ENCODE measurements at regions not wholly inside any gene's neighbourhood (a gene's known extent, or its start where the extent isn't known, plus 50 kb on each side); places are given as distances from the start of the nearest gene placed in this dataset.

- WGBS (ENCODE audit: low lambda C conversion rate) = 56% methylated on average over 10 of the region's 10 CpGs
- no peak overlapping the region for H3K4me2 ChIP-seq
- H3K9ac ChIP-seq = no peak overlapping the region
- H3K27me3 ChIP-seq (ENCODE audit: insufficient read depth) = no peaks in the 10 kb centered on the region
- no peaks in the 10 kb centered on the region for H3K4me1 ChIP-seq (ENCODE audit: control insufficient read depth in 1 of 2, insufficient read depth in 2 of 2, low read depth in 1 of 2, low read length in 1 of 2)
- H3K9me3 ChIP-seq = no peaks in the 10 kb centered on the region
- no peak for DNase-seq
- no peaks in the 10 kb centered on the region for H4K20me1 ChIP-seq (ENCODE audit: insufficient read depth)
- no peak overlapping the region for H2AFZ ChIP-seq (ENCODE audit: low read depth)
- no peak overlapping the region for H3K27ac ChIP-seq (ENCODE audit: low read depth in 2 of 2, low read length in 1 of 2)
- no peaks in the 10 kb centered on the region for H3K9me2 ChIP-seq
- ChIA-PET CTCF (interaction anchor here (0.7 kb wide), 1 partner anchor 273 kb away, joined by 3 read pairs; no protein-coding TSS in a partner anchor), POLR2A (no interaction called here)
- H3K79me2 ChIP-seq (ENCODE audit: insufficient read depth) = no peaks in the 10 kb centered on the region
- H3K36me3 ChIP-seq (replicated peaks in 1 of 2; ENCODE audit: control insufficient read depth in 1 of 2, insufficient read depth in 2 of 2, low read length in 1 of 2) = no peaks in the 10 kb centered on the region
- no peak overlapping the region for H3K4me3 ChIP-seq (ENCODE audit: low read depth in 2 of 2, low read length in 1 of 2)
- TF ChIP-seq GATA2 (CRISPR knock-in tag; IDR thresholded peaks at IDR 0.05) = no peak
- no peak for TF ChIP-seq RAD21 (IDR thresholded peaks at IDR 0.05; ENCODE audit: low read length)
- TF ChIP-seq USF1 (IDR thresholded peaks at IDR 0.05; ENCODE audit: borderline replicate concordance, low read depth) = no peak
- TF ChIP-seq EZH2phosphoT487 (IDR thresholded peaks at IDR 0.05; ENCODE audit: borderline replicate concordance, low read depth) = no peak
- TF ChIP-seq SIN3A (IDR thresholded peaks at IDR 0.05; ENCODE audit: borderline replicate concordance, low read depth, low read length) = no peak
- TF ChIP-seq NRF1 (IDR thresholded peaks at IDR 0.05; ENCODE audit: low read depth, low read length) = no peak
- no peak for TF ChIP-seq REST (IDR thresholded peaks at IDR 0.05; ENCODE audit: low read depth, low read length)
- no peak for TF ChIP-seq EP300 (IDR thresholded peaks at IDR 0.05; ENCODE audit: borderline replicate concordance in 1 of 2, low read depth in 1 of 2, low read length in 1 of 2)
- TF ChIP-seq JUND (IDR thresholded peaks at IDR 0.05) = no peak
- no peak for TF ChIP-seq IRF3 (IDR thresholded peaks at IDR 0.05; ENCODE audit: low read depth, low read length)
- no peak for TF ChIP-seq USF2 (IDR thresholded peaks at IDR 0.05; ENCODE audit: borderline replicate concordance, low read depth, low read length)
- TF ChIP-seq TEAD4 (IDR thresholded peaks at IDR 0.05; ENCODE audit: borderline replicate concordance, insufficient read depth) = no peak
- no peak for TF ChIP-seq FOSL2 (IDR thresholded peaks at IDR 0.05; ENCODE audit: borderline replicate concordance, low read depth)
- TF ChIP-seq PBX3 (IDR thresholded peaks at IDR 0.05) = no peak
- TF ChIP-seq MEF2A (IDR thresholded peaks at IDR 0.05; ENCODE audit: borderline replicate concordance, low read depth) = no peak
- TF ChIP-seq SMC3 (IDR thresholded peaks at IDR 0.05; ENCODE audit: low read depth, low read length) = no peak
- TF ChIP-seq RXRA (IDR thresholded peaks at IDR 0.05; ENCODE audit: borderline replicate concordance, low read depth) = no peak
- TF ChIP-seq ZBTB33 (IDR thresholded peaks at IDR 0.05; ENCODE audit: borderline replicate concordance, low read depth) = no peak
- TF ChIP-seq CHD2 (IDR thresholded peaks at IDR 0.05; ENCODE audit: low read length, partially characterized antibody) = no peak
- no peaks in the 10 kb centered on the region for H3F3A ChIP-seq (replicated peaks; ENCODE audit: insufficient read depth)
These were observed 473.4 kb downstream of the CMPK2 start for GRCh38 chr2:6392354-6392753.

Data from SK-N-SH (cell line).